SK-N-SH treated with all-trans-retinoic acid at 6 μM for 48 hours (cell line): ENCODE measurements at regions not wholly inside any gene's neighbourhood (a gene's known extent, or its start where the extent isn't known, plus 50 kb on each side); places are given as distances from the start of the nearest gene placed in this dataset.

ENCODE experiments used
- GLIS3 ChIP-seq: fragments of 250-450 bp; sonication (Bioruptor Pico); IDR thresholded peaks from 2 replicates; pipeline ENCODE4 v1.5.0; 2020; ENCODE audit warnings: mild to moderate bottlenecking, moderate library complexity
- SNAI2 ChIP-seq: fragments of 250-450 bp; sonication (Bioruptor Pico); IDR thresholded peaks from 2 replicates; pipeline ENCODE4 v1.5.0; 2020; ENCODE audit warnings: mild to moderate bottlenecking, moderate library complexity
- TCF4 ChIP-seq: fragments of 250-450 bp; sonication (Bioruptor Pico); IDR thresholded peaks from 2 replicates; pipeline ENCODE4 v1.8.0; 2021; ENCODE audit warnings: mild to moderate bottlenecking, moderate library complexity, borderline replicate concordance
- ZNF565 ChIP-seq: fragments of 450-650 bp; formaldehyde crosslinking; conservative IDR thresholded peaks from 2 replicates; pipeline ENCODE4 v1.5.0; 2020; ENCODE audit warnings: low read depth, mild to moderate bottlenecking, moderate library complexity
- TF ChIP-seq, protein P1 (sequence below): fragments of 250-450 bp; sonication (Bioruptor Pico); IDR thresholded peaks from 2 replicates; pipeline ENCODE4 v1.5.1; 2020; ENCODE audit warnings: low read depth, mild to moderate bottlenecking, moderate library complexity

DNA sequence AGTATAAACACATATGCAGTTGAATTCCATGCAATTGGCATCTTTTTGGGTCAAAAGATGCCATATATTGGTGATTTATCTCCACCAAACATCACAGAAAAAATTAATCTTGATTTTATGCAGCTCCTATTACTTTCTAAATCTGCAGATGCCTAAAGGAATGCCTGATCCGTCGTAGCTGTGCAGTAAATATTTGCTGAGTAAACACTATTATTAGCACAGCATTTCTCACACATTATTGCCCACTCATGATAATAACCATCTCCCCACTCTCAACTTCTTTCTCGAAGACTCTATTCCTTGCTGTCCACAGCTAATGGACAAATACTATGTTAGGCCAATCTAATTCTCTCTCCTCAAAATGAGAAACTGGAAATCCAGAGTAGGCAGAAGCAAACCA, 625.2 kb downstream of the ZIC1 start:
- no peak for TF ChIP-seq SNAI2 (CRISPR knock-in tag)
- TF ChIP-seq TCF4 = no peak
- TF ChIP-seq, protein P1, sequence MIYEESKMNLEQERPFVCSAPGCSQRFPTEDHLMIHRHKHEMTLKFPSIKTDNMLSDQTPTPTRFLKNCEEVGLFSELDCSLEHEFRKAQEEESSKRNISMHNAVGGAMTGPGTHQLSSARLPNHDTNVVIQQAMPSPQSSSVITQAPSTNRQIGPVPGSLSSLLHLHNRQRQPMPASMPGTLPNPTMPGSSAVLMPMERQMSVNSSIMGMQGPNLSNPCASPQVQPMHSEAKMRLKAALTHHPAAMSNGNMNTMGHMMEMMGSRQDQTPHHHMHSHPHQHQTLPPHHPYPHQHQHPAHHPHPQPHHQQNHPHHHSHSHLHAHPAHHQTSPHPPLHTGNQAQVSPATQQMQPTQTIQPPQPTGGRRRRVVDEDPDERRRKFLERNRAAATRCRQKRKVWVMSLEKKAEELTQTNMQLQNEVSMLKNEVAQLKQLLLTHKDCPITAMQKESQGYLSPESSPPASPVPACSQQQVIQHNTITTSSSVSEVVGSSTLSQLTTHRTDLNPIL (CRISPR knock-in tag) = no peak
- TF ChIP-seq GLIS3 = no peak
- no peak for TF ChIP-seq ZNF565 (CRISPR knock-in tag)
